ENCODE measurements at regions not wholly inside any gene's neighbourhood (a gene's known extent, or its start where the extent isn't known, plus 50 kb on each side); places are given as distances from the start of the nearest gene placed in this dataset.

- TF ChIP-seq CTCF (IDR thresholded peaks at IDR 0.05; ENCODE audit: low read depth, low read length, missing control alignments), result no peak
- no peak overlapping the region for H3K4me3 ChIP-seq (ENCODE audit: low read depth, low read length)
- DNase-seq (ENCODE audit: low read depth), result no peak
Measured at GRCh38 chr7:46414946-46415345, 493.9 kb upstream of the IGFBP3 start.

- DNase-seq (ENCODE audit: low read depth), result no peak
Measured at GRCh38 chr7:46411236-46411635, 490.2 kb upstream of the IGFBP3 start.

GRCh38 chr7:46407125-46407524, 486.1 kb upstream of the IGFBP3 start:
- no peak for DNase-seq (ENCODE audit: low read depth)
- no peak overlapping the region for H3K4me3 ChIP-seq (ENCODE audit: low read depth, low read length)
- no peak for TF ChIP-seq CTCF (IDR thresholded peaks at IDR 0.05; ENCODE audit: low read depth, low read length, missing control alignments)

More at GRCh38 chr7:46411236-46411635, 490.2 kb upstream of the IGFBP3 start:
- no peak for TF ChIP-seq CTCF (IDR thresholded peaks at IDR 0.05; ENCODE audit: low read depth, low read length, missing control alignments)
- H3K4me3 ChIP-seq (ENCODE audit: low read depth, low read length), result no peak overlapping the region

GRCh38 chr7:46397591-46397990, 476.5 kb upstream of the IGFBP3 start:
- DNase-seq (ENCODE audit: low read depth), result no peak
- no peak overlapping the region for H3K4me3 ChIP-seq (ENCODE audit: low read depth, low read length)
- no peak for TF ChIP-seq CTCF (IDR thresholded peaks at IDR 0.05; ENCODE audit: low read depth, low read length, missing control alignments)

GRCh38 chr7:46396481-46396880, 475.4 kb upstream of the IGFBP3 start:
- no peak for DNase-seq (ENCODE audit: low read depth)
- no peak for TF ChIP-seq CTCF (IDR thresholded peaks at IDR 0.05; ENCODE audit: low read depth, low read length, missing control alignments)

GRCh38 chr7:46393142-46393541, 472.1 kb upstream of the IGFBP3 start:
- no peak overlapping the region for H3K4me3 ChIP-seq (ENCODE audit: low read depth, low read length)
- no peak for TF ChIP-seq CTCF (IDR thresholded peaks at IDR 0.05; ENCODE audit: low read depth, low read length, missing control alignments)
- DNase-seq (ENCODE audit: low read depth), result no peak

More at GRCh38 chr7:46396481-46396880, 475.4 kb upstream of the IGFBP3 start:
- H3K4me3 ChIP-seq (ENCODE audit: low read depth, low read length), result no peak overlapping the region
